HG03159 (cell line): ENCODE measurements at regions not wholly inside any gene's neighbourhood (a gene's known extent, or its start where the extent isn't known, plus 50 kb on each side); places are given as distances from the start of the nearest gene placed in this dataset.

Experiments
- ATAC-seq: cut with Tn5 transposase; IDR thresholded peaks from one replicate; pipeline ENCODE4 v1.9.1; 2021; ENCODE audit warnings: mild to moderate bottlenecking, moderate library complexity; ENCODE audit not compliant: unreplicated experiment

- no peak for ATAC-seq
These were observed 703.0 kb downstream of the TMEM182 start for GRCh38 chr2:103464831-103465230.

DNA sequence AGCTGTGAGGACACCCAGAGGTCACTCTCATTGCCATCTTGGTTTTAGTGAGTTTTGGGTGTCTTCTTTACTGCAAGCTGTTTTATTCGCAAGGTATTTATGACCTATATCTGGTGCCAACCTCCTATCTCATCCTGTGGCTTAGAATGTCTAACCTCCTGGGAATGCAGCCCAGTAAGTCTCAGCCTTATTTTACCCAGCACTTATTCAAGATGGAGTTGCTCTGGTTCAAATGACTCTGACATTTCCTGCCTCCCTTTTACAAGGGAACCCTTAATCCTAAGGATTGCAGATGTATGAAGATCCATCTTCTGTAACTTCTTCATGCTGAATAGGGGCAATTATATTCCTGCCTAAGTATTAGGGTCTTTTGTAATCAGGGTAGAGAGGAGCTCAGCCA lies 708.0 kb downstream of the TMEM182 start:
- no peak for ATAC-seq

DNA sequence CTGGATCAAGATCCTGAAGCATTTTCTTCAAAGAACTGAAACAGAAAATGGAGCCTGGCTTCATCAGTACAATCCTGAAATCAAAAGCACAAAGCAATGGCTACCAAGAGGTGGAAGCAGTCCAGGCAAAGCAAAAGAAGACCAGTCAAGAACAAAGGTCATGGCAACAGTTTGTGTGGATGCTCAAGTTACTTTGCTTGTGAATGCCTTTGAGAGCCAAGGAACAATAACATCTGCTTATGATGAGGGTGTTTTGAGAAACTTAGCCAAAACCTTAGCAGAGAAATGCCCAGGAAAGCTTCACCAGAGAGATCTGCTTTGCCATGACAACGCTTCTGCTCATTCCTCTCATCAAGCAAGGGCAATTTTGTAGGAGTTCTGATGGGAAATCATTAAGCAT lies 723.1 kb downstream of the TMEM182 start:
- no peak for ATAC-seq

DNA sequence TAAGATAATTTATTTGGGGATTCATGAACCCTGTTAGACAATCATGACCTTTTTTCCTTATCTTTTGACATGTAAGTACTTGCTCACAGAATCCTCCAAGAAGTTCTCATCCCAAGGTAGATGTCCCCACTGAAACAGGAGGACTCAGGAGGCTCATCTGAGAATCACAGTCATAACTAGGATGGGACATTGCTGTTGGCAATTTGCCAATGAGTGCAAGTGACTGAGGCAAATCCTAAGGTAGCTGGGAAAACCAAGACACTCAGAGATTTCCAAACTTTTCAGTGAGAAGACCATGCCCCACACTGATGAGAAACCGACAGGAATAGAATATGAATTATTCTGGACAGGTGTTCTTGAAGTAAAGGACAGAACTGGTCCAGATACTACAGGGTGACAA lies 735.0 kb downstream of the TMEM182 start:
- ATAC-seq = no peak

DNA sequence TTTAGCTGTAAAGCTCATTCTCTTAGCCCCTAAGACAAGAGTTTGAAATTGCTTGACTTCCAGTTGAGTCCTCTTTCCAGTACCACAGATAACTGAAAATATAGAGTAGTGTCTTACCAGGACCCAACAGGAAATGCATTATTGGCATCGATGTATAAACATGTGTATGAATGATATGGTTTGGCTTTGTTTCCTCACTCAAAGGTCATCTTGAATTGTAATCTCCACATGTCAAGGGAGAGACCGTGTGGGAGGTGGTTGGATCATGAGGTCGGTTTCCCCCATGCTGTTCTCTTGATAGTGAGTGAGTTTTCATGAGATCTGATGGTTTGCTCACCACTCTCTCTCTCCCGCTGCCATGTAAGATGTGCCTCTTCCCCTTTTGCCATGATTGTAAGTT lies 745.0 kb downstream of the TMEM182 start:
- ATAC-seq = no peak

- ATAC-seq = no peak
These were observed 750.6 kb downstream of the TMEM182 start for GRCh38 chr2:103512442-103512841.

GRCh38 chr2:103520547-103520946 lies 758.7 kb downstream of the TMEM182 start:
- no peak for ATAC-seq

DNA sequence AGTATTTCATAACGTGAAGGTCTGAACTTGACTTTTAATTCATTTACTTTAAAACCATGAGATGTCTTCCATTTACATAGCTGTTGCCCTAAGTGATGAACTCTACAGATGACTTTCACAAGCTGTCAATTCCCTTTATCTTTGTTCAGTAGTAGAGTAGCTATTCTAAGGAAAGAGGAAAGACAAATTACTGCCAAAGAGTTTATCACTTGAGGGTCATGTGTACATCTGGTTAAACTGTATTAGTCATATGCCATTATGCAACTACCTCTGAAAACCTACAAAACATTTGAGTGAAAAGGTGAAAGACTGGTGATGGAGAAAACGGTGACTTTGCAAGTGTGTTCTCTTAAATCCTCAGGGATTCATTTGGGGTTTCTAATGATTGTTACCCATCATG lies 763.9 kb downstream of the TMEM182 start:
- ATAC-seq = no peak

GRCh38 chr2:103526757-103527156 lies 764.9 kb downstream of the TMEM182 start:
- no peak for ATAC-seq

GRCh38 chr2:103527278-103527677 lies 765.4 kb downstream of the TMEM182 start:
- no peak for ATAC-seq

GRCh38 chr2:103529798-103530502 lies 768.1 kb downstream of the TMEM182 start:
- ATAC-seq = no peak

DNA sequence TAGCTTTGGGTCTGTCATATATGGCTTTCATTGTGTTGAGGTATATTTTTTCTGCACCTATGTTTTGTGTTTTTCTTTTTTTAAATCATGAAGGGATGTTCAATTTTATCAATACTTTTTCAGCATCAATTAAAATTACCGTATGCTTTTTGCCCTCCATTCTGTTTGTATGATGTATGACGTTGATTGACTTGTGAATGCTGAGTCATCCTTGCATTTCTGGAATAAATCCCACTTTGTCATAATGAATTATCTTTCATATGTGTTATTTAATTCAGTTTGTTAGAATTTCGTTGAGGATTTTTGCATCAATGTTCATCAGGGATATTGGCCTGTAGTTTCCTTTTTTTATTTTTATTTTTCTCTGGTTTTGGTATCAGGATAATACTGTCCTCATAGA lies 790.9 kb downstream of the TMEM182 start:
- no peak for ATAC-seq

DNA sequence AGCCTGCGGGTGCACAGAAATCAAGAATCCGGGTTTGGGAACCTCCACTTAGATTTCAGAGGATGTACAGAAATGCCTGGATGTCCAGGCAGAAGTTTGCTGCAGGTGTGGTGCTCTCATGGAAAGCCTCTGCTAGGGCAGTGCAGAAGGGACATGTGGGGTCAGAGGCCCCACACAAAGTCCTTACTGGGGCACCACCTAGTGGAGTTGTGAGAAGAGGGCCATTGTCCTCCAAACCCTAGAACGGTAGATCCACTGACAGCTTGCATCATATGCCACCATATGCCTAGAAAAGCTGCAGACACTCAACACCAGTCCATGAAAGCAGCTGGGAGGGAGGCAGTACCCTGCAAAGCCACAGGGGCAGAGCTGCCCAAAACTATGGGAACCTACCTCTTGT lies 833.0 kb downstream of the TMEM182 start:
- no peak for ATAC-seq

DNA sequence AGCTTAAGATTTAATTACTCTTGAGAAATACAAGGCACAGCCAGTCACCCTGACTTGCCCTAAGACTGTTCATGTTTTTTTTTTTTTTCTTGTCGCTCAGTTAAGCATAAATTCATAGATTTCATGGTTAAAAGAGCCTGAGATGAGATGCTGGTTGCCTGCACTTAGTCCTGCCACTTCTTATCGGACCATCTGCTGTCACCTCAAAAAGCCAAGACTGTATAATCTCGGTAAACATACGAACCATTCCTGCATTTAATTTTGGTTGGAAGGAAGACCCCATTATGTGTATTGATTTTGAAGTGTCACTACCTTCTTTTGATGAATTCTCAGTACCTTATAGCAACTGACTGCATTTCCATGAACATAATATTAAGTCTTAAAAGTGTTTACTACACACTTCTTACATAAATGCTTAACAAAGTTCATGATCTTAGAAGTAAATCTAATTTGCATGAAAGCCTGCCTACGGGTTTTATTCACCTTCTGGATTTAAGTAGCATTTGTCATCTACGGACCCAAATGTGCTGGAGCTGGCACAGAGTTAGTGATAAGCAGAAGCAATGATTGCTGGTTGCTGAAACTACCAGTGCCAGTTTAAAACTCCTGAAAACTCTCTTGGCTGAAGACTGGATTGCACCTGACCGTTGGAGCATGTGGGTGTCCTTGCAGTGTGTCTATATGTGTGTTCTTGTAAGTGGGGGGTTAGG lies 843.4 kb downstream of the TMEM182 start:
- ATAC-seq = no peak

- ATAC-seq = no peak
These were observed 853.8 kb downstream of the TMEM182 start for GRCh38 chr2:103615611-103616105.

DNA sequence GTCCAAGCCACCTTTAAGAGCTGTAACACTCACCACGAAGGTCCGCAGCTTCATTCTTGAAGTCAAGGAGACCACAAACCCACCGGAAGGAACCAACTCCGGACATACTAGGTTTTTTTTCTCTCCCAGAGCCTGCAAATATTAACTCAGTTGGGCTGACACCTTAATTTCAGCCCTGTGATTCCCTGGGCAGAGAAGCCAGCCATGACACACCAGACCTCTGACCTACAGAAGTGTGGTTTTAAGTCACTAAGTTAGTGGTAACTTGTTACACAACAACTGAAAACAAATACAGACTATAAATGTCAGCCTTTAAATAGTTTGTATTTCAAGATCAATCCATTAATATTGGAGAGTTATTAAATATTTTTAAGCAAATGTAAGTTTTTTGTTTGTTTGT lies 855.1 kb downstream of the TMEM182 start:
- no peak for ATAC-seq

GRCh38 chr2:103618112-103618511 lies 856.3 kb downstream of the TMEM182 start:
- no peak for ATAC-seq

DNA sequence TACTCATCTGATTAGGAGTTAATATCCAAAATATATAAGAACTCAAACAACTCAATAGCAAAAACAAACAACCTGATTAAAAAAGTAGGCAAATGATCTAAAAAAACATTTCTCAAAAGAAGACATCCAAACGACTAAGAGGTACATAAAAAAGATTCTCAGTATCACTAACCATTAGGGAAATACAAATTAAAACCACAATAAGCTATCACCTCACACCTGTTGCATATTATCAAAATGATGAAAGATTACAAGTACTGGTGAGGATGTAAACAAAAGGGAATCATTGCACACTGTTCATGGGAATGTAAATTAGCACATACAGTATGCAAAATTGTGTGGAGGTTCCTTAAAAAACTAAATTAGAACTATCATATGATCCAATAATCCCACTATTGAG lies 865.5 kb downstream of the TMEM182 start:
- no peak for ATAC-seq

- ATAC-seq = no peak
These were observed 877.1 kb downstream of the TMEM182 start for GRCh38 chr2:103638978-103639377.

DNA sequence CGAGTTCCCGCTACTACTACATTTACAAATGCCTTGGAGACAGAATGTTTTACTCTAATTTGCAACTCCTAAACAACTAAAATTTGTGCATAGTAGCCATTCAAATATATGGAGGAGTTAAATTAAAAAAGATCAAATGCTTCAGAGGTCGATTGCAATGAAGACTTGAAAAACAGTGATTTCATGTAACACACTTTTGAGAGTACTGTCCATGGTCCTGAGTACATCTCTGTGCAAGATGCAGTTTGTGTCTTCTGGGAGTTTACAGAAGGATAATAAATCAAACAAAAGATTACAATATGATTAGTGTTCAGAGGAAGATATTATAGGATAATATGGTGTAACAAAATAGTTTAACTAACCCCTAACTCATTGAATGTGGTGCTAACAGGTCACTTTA lies 894.7 kb downstream of the TMEM182 start:
- no peak for ATAC-seq

GRCh38 chr2:103660519-103660918 lies 898.7 kb downstream of the TMEM182 start:
- ATAC-seq = no peak

GRCh38 chr2:103660947-103661346 lies 899.1 kb downstream of the TMEM182 start:
- ATAC-seq = no peak
